Upper lobe of left lung (tissue), 6 donors: ENCODE measurements at regions not wholly inside any gene's neighbourhood (a gene's known extent, or its start where the extent isn't known, plus 50 kb on each side); places are given as distances from the start of the nearest gene placed in this dataset.

Experiments used
- ATAC-seq, 2 donors: fragments of 200-7000 bp; cut with Tn5 transposase; one replicate each; pipeline ENCODE4 v1.9.1; 2022; ENCODE audit warnings: mild to moderate bottlenecking in 2 of 2, moderate library complexity in 2 of 2; ENCODE audit not compliant: low FRiP score in 2 of 2
- DNase-seq, 2 donors: peaks; one replicate each; pipeline ENCODE4 v3.0.0-alpha.2; 2019 to 2020
- H3K27ac ChIP-seq, 4 donors: fragments of 200-600 bp; sonication (generic); one replicate each; pipeline ENCODE4 v1.5.1; 2016 to 2019
- H3K27me3 ChIP-seq, 4 donors: fragments of 200-600 bp; sonication (generic); one replicate each; pipeline ENCODE4 v1.5.1; 2017 to 2019
- H3K36me3 ChIP-seq, 4 donors: fragments of 200-600 bp; sonication (generic); one replicate each; pipeline ENCODE4 v1.5.1; 2016 to 2019
- H3K4me1 ChIP-seq, 4 donors: fragments of 200-600 bp; sonication (generic); one replicate each; pipeline ENCODE4 v1.5.1; 2018 to 2019
- H3K4me3 ChIP-seq, 4 donors: fragments of 200-600 bp; sonication (generic); one replicate each; pipeline ENCODE4 v1.5.1; 2017 to 2019; ENCODE audit warnings: mild to moderate bottlenecking in 2 of 4, moderate library complexity in 1 of 4
- H3K9me3 ChIP-seq, 4 donors: fragments of 200-600 bp; sonication (generic); one replicate each; pipeline ENCODE4 v1.5.1; 2018 to 2019
- EP300 ChIP-seq, 4 donors: sonication (generic); formaldehyde crosslinking; IDR thresholded peaks; one replicate each; pipeline ENCODE4 v1.5.1; 2017; ENCODE audit warnings: antibody characterized with exemption in 4 of 4, control low read depth in 2 of 4
- POLR2A ChIP-seq, 4 donors: fragments of 450-650 bp; IDR thresholded peaks; one replicate each; pipeline ENCODE4 v1.5.1; 2016 to 2017; ENCODE audit warnings: antibody characterized with exemption in 4 of 4, mild to moderate bottlenecking in 2 of 4
- POLR2AphosphoS5 ChIP-seq, 2 donors: sonication (generic); formaldehyde crosslinking; IDR thresholded peaks; one replicate each; pipeline ENCODE4 v1.5.1; 2017; ENCODE audit warnings: antibody characterized with exemption in 2 of 2
- WGBS, 2 donors: methylation state at CpG; one replicate each; pipeline ENCODE4 v1.1.5; 2017 to 2018; 5-methylcytosine and 5-hydroxymethylcytosine counted together
- TF ChIP-seq, protein P1 (sequence below), 6 experiments: fragments of 450-650 bp in 4 of 6; fragments of 200-600 bp in 2 of 6; sonication (generic) in 2 of 6; IDR thresholded peaks; one replicate each; pipeline ENCODE4 v1.5.1; 2016 to 2019; ENCODE audit warnings: antibody characterized with exemption in 6 of 6
- donor health status: DM: no; HTN: no; CAD: no; lungs with moderate emphysema.
- donor health status: DM: no; HTN: yes; CAD: no; lungs with severe emphysema.

DNA sequence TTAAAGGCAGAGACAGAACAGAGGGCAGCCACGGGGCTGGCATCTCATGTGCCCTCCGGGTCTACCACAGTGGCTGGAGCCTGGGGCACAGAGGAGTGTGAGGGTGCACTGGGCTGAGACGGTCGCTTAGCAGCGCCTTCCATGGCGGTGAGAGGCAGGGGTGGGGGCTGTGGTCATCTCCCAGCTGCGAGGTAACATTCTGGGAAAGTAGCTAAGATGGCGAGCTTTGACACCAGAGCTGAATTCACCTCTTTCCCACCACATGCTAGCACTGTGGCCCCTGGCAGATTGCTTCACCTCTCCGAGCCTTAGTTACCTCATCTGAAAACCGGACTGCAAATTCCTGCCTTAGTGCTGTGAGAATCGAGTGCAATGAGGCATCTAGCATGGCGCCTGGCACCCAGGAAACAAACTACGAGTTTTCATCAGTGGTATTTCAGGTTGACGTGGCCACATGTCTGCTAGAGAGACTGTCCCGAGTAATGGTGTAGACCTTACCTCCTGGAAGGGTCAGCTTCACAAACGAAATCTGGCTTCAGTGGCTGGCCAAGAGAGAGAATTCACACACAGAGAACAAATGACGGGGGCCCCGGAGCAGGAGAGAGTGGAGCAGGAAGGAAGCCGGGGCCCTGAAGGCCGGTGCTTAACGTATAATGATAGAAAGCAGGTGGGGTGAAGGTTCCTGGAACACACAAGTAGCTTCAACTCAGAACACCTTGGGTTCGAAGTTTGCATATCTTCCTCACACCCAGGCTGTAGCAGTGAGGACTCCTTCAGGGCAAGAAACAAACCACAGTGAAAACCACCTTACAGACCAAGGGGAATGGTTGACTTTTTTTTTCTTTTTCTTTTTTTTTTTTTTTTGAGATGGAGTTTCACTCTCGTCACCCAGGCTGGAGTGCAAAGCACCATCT, 63.9 kb upstream of the RPH3AL start:
- Histone ChIP-seq H3K4me1 (peaks cover 4 to 12% (median 8%) of the 10 kb centered on the region in 4 donors), H3K27ac (peak overlapping the region in 3 of 4 donors; percentile 0 to 73 (median 24)), H3K36me3 (peaks cover 0 to 18% (median 3%) of the 10 kb centered on the region in 4 donors), H3K9me3 (no peaks in the 10 kb centered on the region), H3K27me3 (no peaks in the 10 kb centered on the region), H3K4me3 (peak overlapping the region in 1 of 4 donors; percentile 7)
- DNase-seq = no peak
- ATAC-seq = no peak
- 59 to 76% methylated on average over 21 to 23 of the region's 23 CpGs for WGBS, 2 donors
- TF ChIP-seq POLR2A (IDR thresholded peaks at IDR 0.05) (no peak), POLR2AphosphoS5 (IDR thresholded peaks at IDR 0.05) (no peak), EP300 (IDR thresholded peaks at IDR 0.05) (no peak)

DNA sequence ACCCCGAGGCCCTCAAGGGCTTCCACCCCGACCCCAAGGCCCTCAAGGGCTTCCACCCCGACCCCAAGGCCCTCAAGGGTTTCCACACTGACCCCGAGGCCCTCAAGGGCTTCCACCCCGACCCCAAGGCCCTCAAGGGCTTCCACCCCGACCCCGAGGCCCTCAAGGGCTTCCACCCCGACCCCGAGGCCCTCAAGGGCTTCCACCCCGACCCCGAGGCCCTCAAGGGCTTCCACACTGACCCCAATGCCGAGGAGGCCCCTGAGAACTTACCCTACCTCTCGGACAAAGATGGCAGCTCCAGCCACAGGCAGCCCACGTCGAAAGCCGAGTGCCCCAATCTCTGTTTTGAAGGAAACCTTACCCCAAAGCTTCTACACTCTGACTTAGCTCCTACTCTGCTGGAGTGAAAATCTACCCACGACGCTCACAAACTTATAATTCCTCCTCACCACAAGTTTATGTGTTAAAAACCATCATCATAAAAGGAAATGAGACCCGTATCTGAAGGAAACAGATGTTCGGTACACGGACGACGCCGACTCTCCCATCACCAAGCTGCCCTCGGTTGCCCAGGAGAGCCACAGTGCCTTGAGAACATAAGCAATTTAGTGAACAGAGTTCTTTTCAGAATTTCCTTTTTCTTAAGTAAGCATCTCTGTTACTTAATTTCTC, 61.2 kb upstream of the RPH3AL start:
- TF ChIP-seq POLR2A (IDR thresholded peaks at IDR 0.05) (no peak), POLR2AphosphoS5 (IDR thresholded peaks at IDR 0.05) (no peak), EP300 (IDR thresholded peaks at IDR 0.05) (no peak)
- TF ChIP-seq, protein P1, sequence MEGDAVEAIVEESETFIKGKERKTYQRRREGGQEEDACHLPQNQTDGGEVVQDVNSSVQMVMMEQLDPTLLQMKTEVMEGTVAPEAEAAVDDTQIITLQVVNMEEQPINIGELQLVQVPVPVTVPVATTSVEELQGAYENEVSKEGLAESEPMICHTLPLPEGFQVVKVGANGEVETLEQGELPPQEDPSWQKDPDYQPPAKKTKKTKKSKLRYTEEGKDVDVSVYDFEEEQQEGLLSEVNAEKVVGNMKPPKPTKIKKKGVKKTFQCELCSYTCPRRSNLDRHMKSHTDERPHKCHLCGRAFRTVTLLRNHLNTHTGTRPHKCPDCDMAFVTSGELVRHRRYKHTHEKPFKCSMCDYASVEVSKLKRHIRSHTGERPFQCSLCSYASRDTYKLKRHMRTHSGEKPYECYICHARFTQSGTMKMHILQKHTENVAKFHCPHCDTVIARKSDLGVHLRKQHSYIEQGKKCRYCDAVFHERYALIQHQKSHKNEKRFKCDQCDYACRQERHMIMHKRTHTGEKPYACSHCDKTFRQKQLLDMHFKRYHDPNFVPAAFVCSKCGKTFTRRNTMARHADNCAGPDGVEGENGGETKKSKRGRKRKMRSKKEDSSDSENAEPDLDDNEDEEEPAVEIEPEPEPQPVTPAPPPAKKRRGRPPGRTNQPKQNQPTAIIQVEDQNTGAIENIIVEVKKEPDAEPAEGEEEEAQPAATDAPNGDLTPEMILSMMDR (IDR thresholded peaks at IDR 0.05) = no peak
- WGBS, 2 donors = 59 to 65% methylated on average over 15 to 23 of the region's 25 CpGs
- H3K4me3 ChIP-seq = peak overlapping the region in 1 of 4 donors; percentile 22
- H3K36me3 ChIP-seq = peaks cover 0 to 18% (median 3%) of the 10 kb centered on the region in 4 donors
- no peaks in the 10 kb centered on the region for H3K9me3 ChIP-seq
- DNase-seq (no peak), ATAC-seq (no peak)
- peak overlapping the region in 2 of 4 donors; percentile 21 to 76 for H3K27ac ChIP-seq
- H3K4me1 ChIP-seq = peaks cover 12 to 30% (median 19%) of the 10 kb centered on the region in 4 donors
- no peaks in the 10 kb centered on the region for H3K27me3 ChIP-seq

DNA sequence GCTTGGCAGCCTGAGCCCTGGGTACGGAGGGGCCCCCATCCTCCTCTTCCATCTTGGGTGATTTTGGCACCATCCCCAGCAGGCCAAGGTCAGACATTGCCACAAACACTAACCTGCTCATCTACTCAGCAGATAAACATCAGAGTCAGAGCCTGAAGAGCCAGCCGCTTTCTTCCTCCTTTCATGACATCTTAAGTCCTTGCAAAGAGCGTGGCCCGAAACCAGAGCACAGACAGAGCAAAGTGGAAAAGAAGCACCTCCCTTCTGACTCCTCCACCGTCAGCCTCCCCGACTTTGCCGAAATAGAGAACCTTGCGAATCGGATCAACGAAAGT, 60.4 kb upstream of the RPH3AL start:
- Histone ChIP-seq H3K36me3 (peaks cover 0 to 18% (median 3%) of the 10 kb centered on the region in 4 donors), H3K27me3 (no peaks in the 10 kb centered on the region), H3K27ac (peak overlapping the region in 2 of 4 donors; percentile 3 to 76), H3K4me3 (peak overlapping the region in 1 of 4 donors; percentile 22), H3K9me3 (no peaks in the 10 kb centered on the region), H3K4me1 (peaks cover 12 to 30% (median 19%) of the 10 kb centered on the region in 4 donors)
- WGBS, 2 donors = 63 to 90% methylated on average over 10 of the region's 10 CpGs
- DNase-seq (peak in 1 of 2 donors; percentile 30), ATAC-seq (no peak)
- TF ChIP-seq POLR2AphosphoS5 (IDR thresholded peaks at IDR 0.05) (no peak), POLR2A (IDR thresholded peaks at IDR 0.05) (no peak), EP300 (IDR thresholded peaks at IDR 0.05) (no peak)
- TF ChIP-seq, protein P1 (IDR thresholded peaks at IDR 0.05) = no peak

DNA sequence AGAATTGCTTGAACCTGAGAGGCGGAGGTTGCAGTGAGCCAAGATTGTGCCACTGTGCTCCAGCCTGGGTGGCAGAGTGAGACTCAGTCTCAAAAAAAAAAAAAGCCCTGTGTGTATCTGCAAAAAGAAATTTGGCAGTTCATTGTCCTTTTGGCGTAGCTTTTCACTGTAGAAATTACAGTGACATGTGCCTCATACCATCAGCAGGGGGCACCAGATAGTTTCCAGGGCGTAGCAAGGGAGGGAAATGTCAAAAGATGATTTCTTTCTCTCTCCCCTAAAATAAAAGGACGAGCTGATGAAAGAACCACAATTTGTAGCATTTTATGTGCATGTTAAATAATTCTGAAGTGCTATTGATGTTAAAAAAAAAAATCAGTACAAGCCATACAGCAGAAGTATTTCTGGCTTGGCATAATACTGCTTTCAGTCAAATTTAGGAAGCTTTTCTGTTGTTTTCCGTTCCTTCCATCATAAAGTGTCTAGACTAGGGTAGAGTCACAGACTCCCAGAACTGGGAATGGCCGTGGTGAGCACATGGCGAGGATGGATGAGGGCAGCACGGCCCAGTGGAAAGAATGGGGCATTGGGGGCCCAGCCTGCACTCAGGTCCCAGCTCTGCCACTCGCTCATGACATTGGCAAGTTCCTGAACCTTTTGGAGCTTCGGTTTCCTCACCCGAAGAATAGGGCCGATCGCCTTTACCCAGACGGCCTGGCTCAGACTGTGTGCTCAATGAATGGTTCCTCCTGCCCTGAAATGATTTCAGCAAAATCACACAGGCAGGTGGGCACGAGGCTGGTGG, 59.8 kb upstream of the RPH3AL start:
- H3K4me1 ChIP-seq = peaks cover 12 to 30% (median 19%) of the 10 kb centered on the region in 4 donors
- WGBS, 2 donors = 47 to 52% methylated on average over 12 to 15 of the region's 15 CpGs
- peak overlapping the region in 1 of 4 donors; percentile 3 for H3K4me3 ChIP-seq
- ATAC-seq (peak in 1 of 2 donors; percentile 40), DNase-seq (peak in 1 of 2 donors; percentile 48)
- no peaks in the 10 kb centered on the region for H3K9me3 ChIP-seq
- H3K27me3 ChIP-seq = no peaks in the 10 kb centered on the region
- TF ChIP-seq POLR2A (IDR thresholded peaks at IDR 0.05) (no peak), POLR2AphosphoS5 (IDR thresholded peaks at IDR 0.05) (no peak), EP300 (IDR thresholded peaks at IDR 0.05) (no peak)
- TF ChIP-seq, protein P1 (IDR thresholded peaks at IDR 0.05) = peak; percentile 60 to 80 (median 68)
- H3K27ac ChIP-seq = peak overlapping the region in 3 of 4 donors; percentile 3 to 76 (median 20)
- peaks cover 0 to 18% (median 3%) of the 10 kb centered on the region in 4 donors for H3K36me3 ChIP-seq
